Activated CD4-positive, alpha-beta T cell treated with anti-CD3 and anti-CD28 coated beads, Interleukin-2, amount 50 U/mL, for 24 hours (primary cell): ENCODE measurements at regions not wholly inside any gene's neighbourhood (a gene's known extent, or its start where the extent isn't known, plus 50 kb on each side); places are given as distances from the start of the nearest gene placed in this dataset.
"Not testable (repeated sequence)": the region's sequence is repeated elsewhere in the genome, so short reads cannot be mapped to it uniquely, and the experiment has no call there.

ENCODE experiments used
- DNase-seq, 2 donors: peaks; one replicate each; pipeline ENCODE4 v3.0.0-alpha.2; 2020; ENCODE audit warnings: low read depth in 1 of 2, low spot score in 1 of 2

GRCh38 chr5:177941386-177941785, 54.7 kb downstream of the PROP1 start:
- DNase-seq: not testable (repeated sequence)

GRCh38 chr5:177939246-177940171, 56.5 kb downstream of the PROP1 start:
- not testable (repeated sequence) for DNase-seq

- not testable (repeated sequence) for DNase-seq
Observed at GRCh38 chr5:177938767-177939166, 57.3 kb downstream of the PROP1 start.

- not testable (repeated sequence) for DNase-seq
Observed at GRCh38 chr5:177934233-177934632, 61.8 kb downstream of the PROP1 start.

GRCh38 chr5:177930269-177931022, 65.6 kb downstream of the PROP1 start:
- DNase-seq: not testable (repeated sequence)

GRCh38 chr5:177929618-177930017, 66.4 kb downstream of the PROP1 start:
- DNase-seq: not testable (repeated sequence)

GRCh38 chr5:177927500-177927899, 68.5 kb downstream of the PROP1 start:
- not testable (repeated sequence) for DNase-seq

- DNase-seq: not testable (repeated sequence)
Observed at GRCh38 chr5:177924577-177924976, 71.5 kb downstream of the PROP1 start.

- not testable (repeated sequence) for DNase-seq
Observed at GRCh38 chr5:177923837-177924236, 72.2 kb downstream of the PROP1 start.

GRCh38 chr5:177923189-177923588, 72.9 kb downstream of the PROP1 start:
- not testable (repeated sequence) for DNase-seq

- not testable (repeated sequence) for DNase-seq
Observed at GRCh38 chr5:177909261-177909660, 86.8 kb downstream of the PROP1 start.

- DNase-seq: not testable (repeated sequence)
Observed at GRCh38 chr5:177902806-177903205, 93.2 kb downstream of the PROP1 start.

GRCh38 chr5:177900066-177900465, 96.0 kb downstream of the PROP1 start:
- DNase-seq: not testable (repeated sequence)

GRCh38 chr5:177894681-177895453, 101.2 kb downstream of the PROP1 start:
- DNase-seq: not testable (repeated sequence)

- DNase-seq: not testable (repeated sequence)
Observed at GRCh38 chr5:177892357-177892665, 103.7 kb downstream of the PROP1 start.

- DNase-seq: peak; percentile 9 to 19
Observed at GRCh38 chr5:177891547-177892356, 104.3 kb downstream of the PROP1 start.

- not testable (repeated sequence) for DNase-seq
Observed at GRCh38 chr5:177883295-177883694, 100.6 kb upstream of the FAM153A start.

GRCh38 chr5:177875900-177876238, 93.2 kb upstream of the FAM153A start:
- DNase-seq: not testable (repeated sequence)

- DNase-seq: not testable (repeated sequence)
Observed at GRCh38 chr5:177875013-177875899, 92.6 kb upstream of the FAM153A start.
